SHP77 (cell line): ENCODE measurements at regions not wholly inside any gene's neighbourhood (a gene's known extent, or its start where the extent isn't known, plus 50 kb on each side); places are given as distances from the start of the nearest gene placed in this dataset.
A peak's percentile ranks its signal among the peaks of the same experiment; 100 is the strongest.
"Not testable (repeated sequence)": the region's sequence is repeated elsewhere in the genome, so short reads cannot be mapped to it uniquely, and the experiment has no call there.

ENCODE experiments used
- DNase-seq, 2 experiments: peaks; one replicate each; lab custom pipeline; 2025; lab: John Stamatoyannopoulos, UW

DNA sequence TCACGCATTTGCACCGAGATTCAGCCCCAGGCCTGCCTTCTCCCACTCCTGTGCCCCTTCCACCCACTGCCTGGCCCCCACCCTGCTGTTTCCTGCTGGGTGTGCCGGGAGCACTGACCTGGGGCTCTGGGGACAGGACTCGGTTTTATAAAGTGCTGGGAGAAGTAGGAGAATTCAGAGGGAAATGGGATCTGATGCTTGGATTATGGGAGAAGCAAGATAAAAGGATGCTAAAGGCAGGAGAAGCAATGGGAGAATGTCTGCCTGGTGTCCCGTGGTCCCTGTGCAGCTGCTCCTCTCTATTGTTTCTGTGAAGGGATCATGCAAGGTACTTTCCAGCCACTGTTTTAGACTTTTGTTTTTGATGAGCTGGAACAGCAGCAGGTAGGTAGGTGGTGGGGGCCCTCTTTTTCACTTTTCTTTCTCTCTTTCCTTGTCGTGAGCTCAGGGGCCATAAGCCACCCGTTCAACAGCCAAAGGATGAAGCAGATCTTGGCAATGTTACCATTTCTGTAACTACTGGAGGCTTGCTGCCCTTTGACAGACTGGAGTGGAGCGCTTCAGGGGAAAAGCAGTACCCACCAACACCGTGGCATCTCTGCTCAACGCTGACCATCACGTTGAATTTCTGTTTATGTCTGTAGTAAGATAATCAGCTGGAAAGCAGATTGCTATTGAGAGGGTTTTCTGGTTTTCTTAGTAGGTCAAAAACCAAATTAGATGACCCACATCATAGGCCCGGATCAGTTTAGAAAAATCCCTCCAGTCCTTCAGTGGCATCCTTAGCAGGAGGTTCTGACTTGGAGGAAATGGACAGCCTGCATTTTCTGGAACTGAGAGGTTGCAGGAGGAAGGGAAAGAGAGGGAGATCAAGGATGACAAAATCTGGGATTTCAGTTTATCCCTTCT is 63.8 kb upstream of the ENPP6 start:
- DNase-seq = no peak

DNA sequence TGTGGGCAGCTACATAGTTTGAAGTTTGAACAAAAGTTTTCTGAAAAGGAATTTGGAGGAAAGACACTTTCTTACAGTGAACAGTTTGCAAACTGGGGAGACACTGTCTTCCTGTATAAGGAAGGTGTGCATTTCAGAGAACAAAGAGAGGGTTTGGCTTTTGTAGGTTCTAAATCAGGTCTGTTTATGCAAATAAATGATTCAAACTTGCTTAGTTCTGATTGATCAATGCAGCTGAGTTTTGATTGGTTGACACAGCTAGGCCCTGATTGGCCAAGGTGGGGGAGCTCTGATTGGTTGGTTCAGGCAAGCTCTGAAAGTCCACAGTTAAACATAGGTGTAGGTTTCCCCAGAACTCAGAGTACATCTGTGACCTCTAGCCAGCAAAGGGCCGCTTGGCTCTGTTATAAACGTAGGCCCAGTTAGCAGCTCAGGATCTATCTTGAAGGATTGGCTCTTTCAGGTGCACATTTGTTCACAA is 63.0 kb upstream of the ENPP6 start:
- no peak for DNase-seq

DNA sequence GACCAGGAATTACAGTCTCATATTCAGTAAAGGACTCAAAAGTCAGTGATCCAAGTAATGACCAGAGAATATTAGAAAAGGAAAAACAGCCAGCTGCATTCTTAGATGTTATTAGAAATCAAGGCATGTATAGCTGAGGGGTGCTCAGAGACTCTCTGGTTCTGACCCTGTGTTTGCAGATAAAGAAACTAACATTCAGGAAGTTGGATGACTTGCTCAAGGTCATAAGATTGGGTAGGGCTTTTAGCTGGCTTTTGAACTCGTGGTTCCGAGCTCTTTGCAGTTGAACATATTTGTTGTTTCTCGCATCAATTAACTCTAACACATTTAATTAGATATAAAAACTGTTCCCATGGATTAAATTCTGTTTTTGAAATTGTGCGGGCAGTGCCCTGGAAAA is 62.5 kb upstream of the ENPP6 start:
- no peak for DNase-seq

DNA sequence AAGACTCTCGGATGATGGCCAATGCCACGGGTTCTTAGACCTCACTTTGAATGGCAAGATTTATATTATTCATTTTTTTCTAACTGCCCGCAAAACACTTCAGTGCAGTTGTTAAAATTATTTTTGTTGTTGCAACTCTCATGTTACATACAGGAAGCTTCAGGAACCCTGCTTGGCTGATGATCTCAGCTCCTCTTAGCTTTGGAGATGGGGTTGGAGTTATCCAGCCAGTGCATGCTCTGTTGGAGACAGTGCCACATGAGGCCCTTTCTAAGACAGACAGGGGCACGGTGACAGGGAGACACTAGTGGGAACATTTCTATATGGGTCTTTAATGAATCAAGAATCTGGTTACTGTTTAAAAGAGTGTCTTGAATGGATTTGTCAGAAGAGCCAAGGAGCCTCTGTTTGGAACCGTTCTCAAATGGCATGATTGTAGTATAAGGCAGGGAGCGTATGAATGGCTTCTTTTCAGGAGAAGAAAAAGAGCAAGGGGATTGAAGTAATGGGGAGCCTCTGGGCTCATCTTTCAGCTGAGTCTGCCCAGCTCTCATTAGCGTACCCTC is 61.9 kb upstream of the ENPP6 start:
- DNase-seq = no peak

DNA sequence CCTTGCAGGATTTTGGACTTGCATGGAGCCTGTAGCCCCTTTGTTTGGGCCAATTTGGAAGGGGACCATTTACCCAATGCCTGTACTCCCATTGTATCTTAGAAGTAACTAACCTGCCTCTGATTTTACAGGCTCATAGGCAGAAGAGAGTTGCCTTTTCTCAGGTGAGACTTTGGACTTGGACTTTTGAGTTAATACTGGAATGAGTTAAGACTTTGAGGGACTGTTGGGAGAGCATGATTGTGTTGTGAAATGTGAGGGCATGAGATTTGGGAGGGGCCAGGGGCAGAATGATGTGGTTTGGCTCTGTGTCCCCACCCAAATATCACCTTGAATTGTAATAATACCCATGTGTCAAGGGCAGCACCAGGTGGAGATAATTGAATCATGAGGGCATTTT is 60.1 kb upstream of the ENPP6 start:
- not testable (repeated sequence) for DNase-seq

DNA sequence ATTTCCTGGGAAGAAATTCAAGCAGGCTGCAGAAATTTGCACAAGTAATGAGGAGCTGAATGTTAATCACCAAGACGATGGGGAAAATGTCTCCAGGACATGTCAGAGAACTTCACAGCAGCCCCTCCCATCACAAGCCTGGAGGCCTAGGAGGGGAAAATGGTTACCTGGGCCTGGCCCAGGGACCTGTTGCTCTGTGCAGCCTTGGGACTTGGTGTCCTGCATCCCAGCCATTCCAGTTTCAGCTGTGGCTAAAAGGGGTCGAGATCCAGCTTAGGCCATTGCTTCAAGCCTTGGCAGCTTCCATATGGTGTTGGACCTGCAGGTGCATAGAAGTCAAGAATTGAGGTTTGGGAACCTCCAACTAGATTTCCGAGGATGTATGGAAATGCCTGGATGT is 59.3 kb upstream of the ENPP6 start:
- DNase-seq = not testable (repeated sequence)

DNA sequence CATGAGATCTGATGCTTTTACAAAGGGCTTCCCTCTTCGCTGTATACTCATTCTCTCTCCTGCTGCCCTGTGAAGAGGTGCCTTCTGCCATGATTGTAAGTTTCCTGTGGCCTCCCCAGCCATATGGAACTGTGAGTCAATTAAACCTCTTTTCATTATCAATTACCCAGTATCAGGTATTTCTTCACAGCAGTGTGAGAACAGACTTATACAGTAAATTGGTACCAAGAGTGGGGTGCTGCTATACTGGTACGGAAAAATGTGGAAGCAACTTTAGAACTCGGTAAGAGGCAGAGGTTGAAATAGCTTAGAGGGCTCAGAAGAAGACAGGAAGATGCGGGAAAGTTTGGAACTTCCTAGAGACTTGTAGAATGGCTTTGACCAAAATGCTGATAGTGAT is 58.7 kb upstream of the ENPP6 start:
- not testable (repeated sequence) for DNase-seq

DNA sequence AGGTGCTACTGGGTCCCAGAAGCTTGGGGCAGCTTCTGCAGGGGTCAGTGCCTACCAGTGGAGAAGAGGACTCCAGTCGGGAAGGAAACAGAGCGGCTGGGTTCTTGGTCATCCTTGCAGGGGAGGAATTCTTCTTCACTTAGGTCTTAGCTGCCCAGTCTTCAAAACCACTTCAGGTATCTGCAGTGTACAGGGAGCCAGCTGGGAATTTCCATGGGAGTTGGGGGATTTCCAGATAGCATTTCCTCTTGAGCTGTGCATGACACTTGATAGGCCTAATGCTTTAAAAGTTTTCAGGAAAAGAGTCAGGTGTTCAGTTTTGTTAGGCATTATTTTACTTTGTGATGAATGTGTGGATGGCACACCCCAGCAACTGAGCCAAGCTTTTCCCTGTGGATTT is 58.1 kb upstream of the ENPP6 start:
- no peak for DNase-seq

DNA sequence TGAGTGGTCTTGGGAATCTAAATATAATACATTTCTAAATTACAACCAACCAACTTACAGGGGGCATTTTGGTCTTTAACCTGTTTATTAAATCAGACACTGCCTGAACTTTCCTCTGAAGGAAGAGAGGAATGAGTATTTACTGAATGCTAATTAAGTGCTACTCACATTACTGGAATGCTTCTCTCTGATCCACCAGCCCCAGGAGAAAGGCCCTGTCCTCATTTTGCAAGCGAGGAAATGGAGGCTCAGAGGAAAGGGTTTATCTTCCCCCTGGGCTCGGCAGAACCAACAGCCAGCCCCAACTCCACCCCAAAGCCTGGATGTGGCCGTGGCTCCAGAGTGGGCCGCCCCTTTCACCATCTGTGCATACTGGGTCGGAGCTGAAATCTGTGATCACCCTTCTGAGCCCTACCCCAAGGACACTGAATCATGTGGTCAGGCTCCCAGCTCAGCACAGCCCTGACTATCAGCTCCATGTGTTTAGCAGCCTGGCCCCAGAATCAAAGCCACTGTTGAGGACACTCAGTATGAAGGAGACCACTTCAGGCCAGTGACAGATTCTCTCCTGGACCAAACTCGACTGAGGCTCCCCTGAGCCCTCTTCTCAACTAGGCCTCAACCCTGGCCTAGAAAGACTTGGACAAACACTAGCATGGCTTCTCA is 56.7 kb upstream of the ENPP6 start:
- DNase-seq = no peak

DNA sequence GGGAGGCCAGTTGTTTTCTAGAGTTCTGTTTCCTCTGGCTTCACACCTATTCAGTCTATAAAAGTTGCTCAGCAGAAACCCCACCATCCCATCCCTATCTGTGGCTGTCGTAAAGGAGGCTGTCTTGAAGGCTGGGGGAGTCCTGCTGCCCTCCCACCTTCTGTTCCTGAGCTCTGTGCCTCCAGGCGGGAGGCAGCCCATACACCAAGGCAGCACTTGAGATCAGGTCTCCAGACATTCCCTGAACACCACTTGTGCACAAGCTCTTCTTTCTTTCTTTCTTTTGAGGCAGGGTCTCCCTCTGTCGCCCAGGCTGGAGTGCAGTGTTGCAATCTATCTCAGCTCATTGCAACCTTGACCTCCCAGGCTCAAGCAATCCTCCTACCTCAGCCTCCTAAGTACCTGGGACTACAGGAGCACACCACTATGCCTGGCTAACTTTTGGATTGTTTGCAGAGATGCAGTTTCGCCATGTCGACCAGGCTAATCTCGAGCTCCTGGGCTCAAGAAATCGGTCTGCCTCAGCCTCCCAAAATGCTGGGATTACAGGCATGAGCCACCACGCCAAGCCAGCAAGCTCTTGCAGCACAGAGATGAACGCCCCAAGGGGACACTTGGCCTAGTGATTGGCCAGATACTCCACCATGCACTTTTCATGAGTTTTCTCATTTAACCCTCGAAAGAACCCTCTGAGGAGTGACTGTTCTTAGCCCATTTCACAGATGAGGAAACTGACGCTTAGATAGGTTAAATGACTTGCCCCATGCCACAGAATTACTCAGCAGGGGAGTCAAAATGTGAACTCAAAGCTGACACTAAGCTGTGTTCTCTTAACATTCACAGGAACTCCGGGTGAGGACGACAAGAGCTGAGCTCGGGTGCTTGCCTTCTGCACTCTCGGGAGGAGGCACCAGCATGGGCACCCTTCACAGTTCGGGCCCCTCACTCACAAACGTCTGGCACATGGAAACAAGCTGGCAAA is 55.8 kb upstream of the ENPP6 start:
- no peak for DNase-seq

DNA sequence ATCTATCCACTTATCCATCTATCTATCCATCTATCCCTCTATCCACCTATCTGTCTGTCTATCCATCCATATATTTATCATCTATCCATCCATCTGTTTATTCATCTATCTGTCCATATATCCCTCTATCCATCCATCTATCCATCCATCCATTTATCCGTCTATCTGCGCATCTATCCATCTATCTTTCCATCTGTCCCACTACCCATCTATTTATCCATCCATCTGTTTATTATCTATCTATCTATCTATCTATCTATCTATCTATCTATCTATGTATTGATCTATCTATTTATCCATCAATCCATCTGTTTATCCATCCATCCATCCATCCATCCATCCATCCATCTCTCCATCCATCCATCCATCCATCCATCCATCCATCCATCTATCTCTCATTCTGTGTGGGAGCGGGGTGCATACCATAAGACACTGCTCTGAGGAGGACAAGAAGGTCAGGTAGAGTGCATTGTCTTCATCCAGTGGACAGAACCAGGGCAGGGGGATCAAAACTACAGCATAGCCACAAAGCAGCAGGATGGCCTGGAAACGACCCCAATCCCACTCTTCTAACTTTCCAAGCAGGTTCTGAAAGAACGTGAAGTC is 53.2 kb upstream of the ENPP6 start:
- DNase-seq = no peak

DNA sequence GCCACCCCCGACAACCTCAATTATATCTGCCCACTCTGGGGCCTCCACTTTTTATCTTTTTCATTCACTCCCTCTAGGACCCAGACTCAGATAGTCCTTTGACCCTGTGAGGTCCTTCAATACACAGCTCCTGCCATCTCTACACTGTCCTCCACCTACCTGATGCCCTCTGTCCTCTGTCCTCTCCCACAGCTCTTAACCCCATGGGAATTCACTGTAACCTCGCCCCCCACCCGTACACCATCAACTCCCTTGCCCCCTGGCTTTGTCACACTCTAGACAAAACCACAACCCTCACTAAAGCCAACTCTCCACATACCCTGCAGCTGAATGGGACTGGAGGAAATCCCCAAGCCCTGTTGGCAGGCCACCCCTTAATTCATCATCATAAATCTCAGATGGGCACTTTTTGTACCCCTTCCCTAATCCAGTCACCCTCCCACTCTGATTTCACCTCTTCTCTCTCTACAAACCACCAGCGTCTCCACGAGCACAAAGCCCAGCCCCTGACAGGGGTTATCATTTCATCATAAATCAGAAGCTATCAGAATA is 52.3 kb upstream of the ENPP6 start:
- DNase-seq = no peak

DNA sequence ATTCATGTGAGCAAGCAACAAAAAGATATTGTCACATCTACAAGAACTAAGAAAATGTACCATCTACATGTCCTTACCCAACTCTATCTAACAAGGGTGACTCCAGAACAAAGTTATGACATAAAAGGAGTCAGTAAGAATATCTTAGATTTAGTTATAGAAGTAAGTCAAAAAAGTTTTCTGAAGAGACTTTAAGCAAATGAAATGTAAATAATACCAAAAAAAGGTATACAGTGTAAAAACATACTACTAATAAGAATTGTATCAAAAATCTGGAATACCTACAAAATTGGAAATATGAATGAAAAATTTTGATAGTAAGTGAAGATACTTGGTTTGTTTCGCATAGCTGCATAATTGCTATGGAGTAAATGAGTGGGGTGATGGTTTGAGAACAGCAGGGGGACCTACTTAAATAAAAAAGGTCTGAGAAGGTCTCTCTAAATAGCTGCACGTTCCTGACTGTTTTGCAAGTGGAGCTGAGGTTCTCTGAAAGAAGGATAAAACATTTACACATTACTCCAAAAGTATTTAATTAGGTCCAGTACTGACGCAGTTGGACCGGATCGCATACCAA is 51.0 kb upstream of the ENPP6 start:
- no peak for DNase-seq

DNA sequence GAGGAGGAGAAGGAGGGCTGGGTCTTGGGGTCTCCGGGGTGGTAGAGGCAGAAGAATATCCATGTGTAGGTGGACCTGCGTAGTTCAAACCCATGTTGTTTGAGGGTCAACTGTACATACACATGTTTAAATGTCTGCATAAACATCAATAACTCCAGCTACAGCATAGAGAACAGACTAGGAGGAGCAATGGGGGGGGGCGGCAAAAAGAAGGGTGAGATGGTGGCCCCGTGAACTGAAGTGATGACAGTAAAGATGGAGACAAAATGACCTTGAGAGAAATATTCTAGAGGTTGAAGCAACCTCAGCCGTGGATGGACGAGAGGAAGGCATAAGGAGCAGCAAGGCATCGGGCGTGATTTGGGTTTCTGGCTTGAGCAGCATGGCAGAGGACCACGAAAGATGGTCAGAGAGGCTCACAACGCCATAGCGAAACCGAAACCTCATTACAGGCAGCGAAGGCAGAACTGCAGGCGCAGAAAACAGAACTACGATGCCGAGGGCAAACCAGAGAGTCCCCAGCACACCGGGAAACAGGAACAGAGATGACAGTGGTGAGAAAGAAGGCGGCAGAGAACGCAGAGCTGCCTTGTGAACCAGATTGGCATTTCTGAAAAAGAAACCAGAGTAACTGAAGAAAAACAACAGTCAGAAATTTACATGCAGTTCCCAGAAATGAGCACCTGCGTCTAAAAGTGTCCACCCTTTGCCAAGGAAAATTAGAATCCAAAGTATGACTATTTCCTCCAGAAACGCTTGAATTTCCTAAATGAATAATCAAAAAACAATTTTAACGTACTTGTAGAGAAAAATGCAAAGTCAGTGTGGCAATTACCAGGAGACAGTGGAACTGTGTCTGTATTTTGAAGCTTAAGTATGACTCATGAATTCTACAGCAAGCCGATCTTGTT is 50.3 kb upstream of the ENPP6 start:
- DNase-seq = peak; percentile 33 to 63
